ENCODE measurements at regions not wholly inside any gene's neighbourhood (a gene's known extent, or its start where the extent isn't known, plus 50 kb on each side); places are given as distances from the start of the nearest gene placed in this dataset.
"Not testable (repeated sequence)": the region's sequence is repeated elsewhere in the genome, so short reads cannot be mapped to it uniquely, and the experiment has no call there.

DNA sequence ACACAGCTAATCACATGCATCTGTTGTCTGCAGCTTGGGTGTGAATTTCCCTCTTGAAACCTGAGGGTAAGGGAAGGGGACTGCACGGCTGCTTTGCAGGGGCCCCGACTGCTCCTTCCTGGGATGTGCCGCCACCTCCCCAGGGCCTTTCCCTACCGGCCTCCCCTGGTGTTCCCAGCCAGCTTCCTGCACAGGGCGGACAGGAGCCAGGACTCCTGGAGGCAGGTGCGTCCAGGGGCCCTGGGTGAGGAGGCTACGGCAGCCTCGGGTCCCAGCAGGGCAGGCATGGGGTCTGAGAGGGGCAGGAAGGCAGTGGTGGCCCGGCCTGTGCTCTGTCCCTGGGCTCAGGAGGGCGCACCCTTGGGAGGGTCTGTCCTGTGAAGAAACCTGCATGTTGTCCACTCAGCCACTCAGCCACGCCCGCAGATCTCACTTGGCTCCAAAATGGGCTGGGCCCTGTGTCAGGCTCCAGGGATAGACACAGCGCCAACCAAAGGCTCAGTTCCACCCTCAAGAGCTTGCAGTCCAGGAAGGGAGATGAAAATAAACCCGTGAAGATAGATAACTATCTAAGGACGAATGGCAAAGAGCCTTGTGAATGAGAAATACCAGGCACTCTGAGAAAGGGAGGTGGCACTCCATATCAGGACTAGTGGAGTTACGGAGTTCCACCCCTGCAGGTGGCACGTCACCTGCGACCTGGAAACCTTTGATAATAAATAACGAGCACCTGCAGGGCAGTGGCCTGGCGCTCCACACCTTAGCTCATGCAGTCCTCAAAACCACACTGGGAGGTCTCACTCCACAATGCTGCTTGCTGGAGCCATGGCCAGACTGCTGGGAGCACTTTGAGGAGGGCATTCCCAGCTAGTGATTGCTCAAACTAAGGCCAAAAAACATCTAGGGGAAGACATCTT lies 427.4 kb downstream of the AACS start:
- no peak for DNase-seq (ENCODE audit: low read depth in 2 of 2)

DNA sequence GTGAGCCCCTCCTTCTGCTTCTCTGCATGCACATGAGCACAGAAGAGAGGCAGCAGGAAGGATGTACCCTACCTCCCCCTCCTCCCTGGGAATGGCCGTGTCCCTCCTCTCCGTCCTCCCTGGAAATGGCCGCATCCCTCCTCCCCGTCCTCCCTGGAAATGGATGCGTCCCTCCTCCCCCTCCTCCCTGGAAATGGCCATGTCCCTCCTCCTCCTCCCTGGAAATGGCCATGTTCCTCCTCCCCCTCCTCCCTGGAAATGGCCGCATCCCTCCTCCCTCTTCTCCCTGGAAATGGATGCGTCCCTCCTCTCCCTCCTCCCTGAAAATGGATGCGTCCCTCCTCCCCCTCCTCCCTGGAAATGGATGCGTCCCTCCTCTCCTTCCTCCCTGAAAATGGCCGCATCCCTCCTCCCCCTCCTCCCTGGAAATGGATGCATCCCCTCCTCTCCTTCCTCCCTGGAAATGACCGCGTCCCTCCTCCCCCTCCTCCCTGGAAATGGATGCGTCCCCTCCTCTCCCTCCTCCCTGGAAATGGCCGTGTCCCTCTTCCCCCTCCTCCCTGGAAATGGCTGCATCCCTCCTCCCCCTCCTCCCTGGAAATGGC lies 428.6 kb downstream of the AACS start:
- no peak for DNase-seq (ENCODE audit: low read depth in 2 of 2)

DNA sequence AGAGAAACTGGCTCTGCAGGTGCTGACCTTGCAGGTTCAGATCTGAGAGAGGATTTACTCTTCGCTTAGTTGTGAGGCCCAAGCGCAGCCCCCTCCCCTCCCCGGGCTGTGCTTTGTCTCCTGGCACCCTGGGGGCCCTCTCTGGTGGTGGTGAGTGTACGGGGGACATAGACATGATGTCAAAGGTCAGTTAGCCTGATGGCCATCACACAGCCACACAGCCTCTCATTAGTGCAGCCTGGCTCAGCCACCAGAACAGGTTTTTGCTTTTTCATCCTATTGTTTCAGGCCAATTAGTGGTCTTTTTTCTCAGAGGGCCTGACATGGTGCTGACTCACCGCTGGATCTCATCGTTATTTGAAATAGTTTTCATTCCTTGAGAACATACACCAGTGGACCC lies 437.9 kb downstream of the AACS start:
- no peak for DNase-seq (ENCODE audit: low read depth in 2 of 2)

DNA sequence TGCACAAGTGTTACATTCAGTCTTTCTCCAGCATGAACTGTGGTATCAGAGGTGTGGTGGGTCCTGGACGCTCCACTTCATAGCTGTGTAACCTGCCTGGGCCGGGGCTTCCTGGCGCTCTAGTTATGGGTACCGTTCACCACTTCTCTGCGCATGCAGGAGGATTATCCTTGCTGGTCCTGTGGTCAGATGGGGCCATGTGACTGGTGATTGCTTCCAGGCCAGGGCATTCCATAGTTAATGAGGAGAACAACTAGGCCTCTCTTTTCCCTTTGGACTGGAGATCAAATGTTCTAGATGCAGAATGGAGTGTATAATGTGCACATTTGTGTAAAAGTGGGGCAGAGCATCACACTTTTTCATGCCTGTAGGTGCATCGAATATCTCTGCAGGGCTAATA lies 444.0 kb downstream of the AACS start:
- DNase-seq (ENCODE audit: low read depth in 2 of 2): no peak

DNA sequence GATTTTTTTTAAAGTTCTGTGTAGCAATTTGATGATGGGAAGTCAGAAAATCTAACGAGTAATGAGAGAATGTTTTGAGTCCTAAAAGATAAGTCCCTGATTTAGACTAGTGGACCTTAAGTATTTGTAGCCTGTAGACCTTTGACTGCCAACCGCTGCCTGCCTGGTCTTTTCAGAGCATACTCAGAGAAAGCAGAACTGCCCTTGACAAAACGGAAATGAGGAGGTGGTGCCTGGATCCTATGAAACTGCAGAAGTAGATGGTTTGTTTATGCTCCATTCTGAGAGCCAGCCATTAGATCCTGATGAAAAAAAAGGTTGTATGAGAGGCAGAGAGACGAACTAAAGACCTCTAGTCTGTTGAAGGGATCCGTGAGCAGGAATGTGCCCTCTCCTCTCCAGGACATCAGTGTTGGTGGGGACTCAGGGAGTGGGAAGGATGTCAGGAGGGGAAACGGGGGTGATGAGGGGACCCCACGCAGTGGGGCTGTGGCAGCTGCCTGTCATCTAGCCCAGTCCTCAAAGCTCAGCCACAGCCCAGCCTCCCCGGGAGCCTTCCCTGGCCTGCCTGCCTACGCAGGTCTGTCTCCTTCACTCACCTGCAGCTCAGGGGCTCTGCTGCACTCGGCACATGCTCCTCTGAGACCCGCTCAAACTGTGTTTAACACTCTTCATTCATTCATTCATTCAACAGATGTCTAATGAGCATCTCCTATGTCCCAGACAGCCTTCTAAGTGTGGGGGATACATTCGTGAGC lies 447.5 kb downstream of the AACS start:
- no peak for DNase-seq (ENCODE audit: low read depth in 2 of 2)

DNA sequence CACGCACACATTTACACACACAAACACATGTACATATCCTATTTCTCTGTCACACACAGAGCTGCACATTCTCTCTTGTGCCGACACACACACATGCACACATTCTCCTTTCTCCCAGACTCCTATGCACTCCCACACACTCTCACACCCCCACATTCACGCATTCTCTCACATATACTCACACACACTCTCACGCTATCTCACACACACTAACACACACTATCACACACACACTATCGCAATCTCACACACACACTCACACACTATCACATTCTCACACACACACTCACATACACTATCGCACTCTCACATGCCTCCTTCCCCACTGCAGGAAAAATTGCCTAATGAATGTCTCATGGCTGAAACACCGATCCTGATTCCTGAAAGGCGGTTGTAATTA lies 450.7 kb downstream of the AACS start:
- DNase-seq (ENCODE audit: low read depth in 2 of 2): no peak

DNA sequence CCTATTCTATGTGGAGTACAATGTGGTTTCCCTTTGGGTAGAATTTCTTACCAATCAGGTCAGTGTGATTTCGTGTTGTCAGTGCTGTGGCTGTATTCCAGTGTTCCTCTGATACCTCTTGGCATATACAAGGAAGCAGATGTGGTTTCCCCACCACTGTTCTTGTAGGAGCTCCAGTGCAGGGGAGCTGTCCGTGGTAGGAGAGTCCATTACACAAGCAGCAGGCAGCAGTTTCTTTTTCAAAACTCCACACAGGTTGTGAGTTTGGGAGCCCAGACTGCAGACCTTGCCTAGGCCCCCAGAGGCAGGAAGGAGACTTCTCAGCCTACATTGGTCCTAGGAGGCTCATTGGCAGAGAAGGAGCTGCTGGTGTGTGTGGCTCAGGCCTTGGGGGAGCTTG lies 452.8 kb downstream of the AACS start:
- no peak for DNase-seq (ENCODE audit: low read depth in 2 of 2)

DNA sequence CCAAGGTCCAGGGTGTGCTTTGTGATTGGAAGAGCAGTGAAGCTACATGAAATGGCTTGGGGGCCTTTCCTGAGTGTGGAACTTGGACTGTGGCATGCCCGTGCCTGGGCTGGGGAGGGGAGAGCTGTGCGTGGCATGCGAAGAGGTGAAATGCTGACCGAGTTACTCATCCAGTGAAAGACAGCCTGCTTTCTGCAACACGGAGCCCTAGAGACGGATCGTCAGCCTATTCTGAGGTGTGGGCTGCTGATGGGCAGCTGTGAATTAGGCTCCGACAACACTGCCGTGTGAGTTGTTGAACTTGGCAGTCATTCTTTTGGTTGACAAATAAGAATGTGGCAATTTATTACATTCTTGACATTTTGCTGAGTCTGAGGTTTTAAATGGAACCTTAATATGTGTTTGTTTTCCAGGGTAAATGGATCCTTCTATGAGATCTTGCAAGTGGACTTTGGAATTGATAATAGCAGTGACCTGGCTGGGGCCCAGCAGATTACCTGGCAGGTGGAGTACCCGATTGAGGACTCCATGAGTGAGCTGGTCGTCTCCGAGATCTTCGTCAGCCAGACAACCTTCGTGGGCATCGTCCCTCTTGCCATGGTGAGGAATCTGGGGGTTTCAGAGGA lies 453.9 kb downstream of the AACS start:
- DNase-seq (ENCODE audit: low read depth in 2 of 2): no peak

DNA sequence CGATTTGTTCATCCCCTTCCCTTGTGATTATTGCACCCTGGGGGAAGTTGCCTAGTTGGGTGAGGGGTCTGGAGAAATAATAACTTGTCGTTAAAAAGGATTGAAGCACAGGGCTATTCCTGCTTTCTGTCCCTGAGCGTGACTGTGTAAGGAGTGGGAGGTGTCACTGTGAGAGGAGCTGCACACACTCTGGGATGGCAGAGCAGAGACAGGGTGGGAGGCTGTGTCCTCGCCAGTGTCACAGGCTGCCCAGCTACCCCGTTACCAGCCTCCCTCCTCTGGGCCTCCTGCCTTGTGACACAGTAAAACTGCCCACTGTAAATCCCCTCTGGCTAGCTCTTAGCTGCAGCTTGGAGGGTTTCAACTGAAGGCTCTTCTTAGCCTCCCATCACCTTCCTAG lies 460.6 kb downstream of the AACS start:
- no peak for DNase-seq (ENCODE audit: low read depth in 2 of 2)

DNA sequence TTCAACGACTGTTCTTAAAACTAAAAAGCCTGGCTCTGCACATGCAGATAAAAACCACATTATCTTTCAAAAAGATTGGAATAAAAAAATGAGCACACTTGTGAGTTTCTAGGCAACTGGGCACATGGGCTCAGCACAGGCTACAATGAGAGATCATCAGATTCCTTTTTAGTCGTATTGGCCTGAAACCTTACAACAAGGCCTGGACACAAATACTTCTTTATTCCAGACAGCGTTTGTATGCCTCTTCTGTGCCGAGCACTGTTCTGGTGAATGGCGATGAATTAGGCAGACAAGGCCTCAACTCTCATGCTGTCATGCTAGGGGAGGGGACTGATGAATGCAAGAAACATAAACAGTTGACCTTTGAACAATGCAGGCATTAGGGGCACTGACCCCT lies 463.0 kb downstream of the AACS start:
- DNase-seq (ENCODE audit: low read depth in 2 of 2): no peak

DNA sequence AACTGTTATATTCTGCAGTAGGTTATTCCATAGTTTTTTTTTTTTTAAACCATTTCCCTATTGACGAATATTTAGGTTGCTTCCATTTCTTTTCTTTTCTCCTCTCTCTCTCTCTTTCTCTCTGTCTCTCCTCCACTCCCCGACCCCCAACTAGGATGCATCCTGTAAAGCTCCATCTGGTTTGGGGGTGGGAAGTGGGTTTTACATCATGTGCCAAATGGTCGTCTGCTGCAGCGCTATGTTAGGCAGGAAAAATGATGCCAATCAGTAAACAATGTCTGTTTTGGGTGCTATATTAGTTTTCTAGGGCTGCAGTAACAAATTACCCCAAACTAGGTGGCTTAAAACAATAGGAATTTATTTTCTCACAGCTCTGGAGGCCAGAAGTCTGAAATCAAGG lies 465.0 kb downstream of the AACS start:
- DNase-seq (ENCODE audit: low read depth in 2 of 2): no peak

DNA sequence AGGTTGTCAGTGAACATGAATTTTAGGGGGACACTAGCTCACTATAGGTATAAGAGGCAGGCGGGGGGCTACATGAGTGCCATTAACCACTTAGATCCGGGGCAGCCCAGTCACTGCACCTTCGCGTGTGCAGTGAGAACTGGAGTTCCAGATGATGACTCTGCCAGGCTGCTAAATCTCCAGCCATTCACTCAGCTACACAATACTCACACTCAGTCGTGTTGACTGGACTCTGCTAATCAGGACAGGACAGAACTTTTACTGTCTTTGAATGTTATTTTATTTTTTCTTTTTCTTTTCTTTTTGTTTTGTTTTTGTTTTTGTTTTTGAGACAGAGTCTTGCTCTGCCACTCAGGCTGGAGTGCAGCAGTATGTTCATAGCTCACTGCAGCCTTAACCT lies 465.6 kb downstream of the AACS start:
- no peak for DNase-seq (ENCODE audit: low read depth in 2 of 2)

DNA sequence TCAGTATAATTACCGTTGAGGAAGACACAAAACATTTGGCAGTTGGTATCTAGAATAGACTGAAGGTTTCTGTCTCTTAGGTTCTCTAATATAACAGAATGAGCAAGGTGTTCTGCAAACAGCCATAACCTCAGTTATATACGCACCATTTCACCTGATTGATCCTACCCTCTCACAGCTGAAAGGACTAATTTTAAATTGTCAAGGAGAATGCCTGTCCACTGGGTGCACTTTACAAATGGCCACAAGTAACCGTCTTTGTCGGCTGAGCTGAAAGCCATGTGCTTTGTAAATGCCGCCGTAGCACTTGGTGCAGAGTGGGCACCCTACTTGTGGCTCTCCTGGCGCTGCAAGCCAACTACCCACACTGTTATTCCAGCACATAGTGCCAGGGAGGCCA lies 466.3 kb downstream of the AACS start:
- DNase-seq (ENCODE audit: low read depth in 2 of 2): no peak

DNA sequence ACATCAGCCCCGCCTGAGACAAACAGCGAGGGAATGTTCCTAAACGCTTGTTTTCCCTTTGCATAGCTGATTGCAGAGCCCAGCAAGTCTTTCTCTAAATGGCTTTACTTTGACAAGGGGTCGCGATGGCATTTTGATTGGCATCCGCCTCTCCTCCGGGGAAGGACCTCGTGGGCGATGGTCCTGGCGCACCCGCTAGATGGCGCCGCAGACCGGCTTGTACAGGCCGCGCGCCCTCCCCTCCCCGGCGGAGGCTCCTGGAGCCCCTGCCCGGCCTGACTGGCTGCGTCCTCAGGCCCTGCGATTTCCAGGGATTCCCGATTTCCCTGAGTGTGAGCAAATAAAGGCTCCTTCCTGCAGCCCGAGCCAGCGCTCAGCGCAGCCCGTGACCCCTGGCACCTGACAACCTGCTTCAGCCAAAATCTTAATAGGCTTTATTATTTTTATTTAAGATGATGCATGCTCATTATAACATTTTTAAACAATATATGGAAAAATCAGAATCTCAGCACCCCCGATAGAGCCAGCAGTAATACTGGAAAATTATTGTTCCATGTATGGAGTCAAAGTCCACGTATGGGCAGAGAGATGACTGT lies 468.3 kb downstream of the AACS start:
- peak; percentile 9 to 19 for DNase-seq (ENCODE audit: low read depth in 2 of 2)

DNA sequence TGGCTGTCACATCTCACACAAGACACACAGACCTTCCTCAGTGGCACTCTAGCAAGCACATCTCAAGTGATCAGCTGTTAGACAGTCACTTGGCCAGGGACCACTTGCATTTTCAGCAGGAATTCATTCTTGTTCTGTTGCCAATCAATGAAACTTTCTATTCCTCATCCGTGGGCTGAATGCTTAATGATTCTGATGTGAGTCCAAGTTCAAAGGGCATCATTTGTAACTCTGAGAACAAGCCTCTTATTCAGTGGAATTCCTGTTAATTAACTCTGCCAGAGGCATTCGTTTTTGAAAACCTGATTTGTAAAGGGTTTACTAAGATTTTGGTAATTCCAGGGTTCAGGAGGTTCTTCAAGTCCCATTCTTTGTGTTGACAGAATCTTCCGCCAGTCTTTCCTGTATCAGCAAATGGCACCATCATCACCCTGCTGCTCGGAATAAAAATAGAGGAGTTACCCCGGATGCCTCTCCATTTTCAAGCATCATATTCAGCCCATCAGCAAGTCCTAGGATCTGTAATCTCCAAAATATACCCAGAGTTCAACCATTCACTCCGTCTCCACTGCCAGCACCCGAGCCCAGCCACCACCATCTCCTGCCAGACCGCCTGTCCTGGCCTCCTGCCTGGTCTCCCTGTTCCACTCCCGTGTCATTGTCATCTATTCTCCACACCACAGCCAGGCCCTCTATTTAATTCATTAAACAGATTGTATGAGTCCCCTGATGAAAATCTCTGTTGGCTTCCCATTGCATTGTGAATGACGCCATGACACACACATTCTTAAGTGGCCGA lies 473.4 kb downstream of the AACS start:
- DNase-seq (ENCODE audit: low read depth in 2 of 2): no peak

DNA sequence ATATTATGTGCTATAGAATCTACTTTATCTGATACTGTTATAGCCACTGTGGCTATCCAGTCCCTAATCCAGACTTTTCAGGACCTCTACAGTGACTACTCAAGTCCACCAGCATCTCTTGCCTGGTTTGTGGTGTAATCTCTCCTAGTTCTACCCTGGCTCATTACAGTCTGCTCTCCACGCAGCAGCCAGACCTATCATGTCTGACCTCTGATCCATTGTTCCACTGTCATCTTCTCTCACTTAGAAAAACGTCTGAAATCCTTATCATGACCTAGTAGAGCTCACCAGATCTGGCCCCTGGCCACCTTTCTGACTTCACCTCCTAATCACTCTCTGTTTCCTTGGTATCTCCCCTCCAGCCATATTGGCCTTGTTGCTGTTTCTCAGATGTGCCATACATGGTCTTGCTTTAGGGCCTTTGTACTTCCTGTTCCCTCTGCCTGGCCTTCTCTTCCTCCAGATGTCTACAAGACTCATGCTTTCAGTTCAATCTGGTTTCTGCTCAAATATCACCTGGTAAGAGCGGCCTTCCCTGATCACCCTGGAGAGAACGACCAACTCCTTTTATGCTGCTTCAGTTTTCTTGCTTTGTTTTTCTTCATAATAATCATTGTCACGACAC lies 475.5 kb downstream of the AACS start:
- no peak for DNase-seq (ENCODE audit: low read depth in 2 of 2)

DNA sequence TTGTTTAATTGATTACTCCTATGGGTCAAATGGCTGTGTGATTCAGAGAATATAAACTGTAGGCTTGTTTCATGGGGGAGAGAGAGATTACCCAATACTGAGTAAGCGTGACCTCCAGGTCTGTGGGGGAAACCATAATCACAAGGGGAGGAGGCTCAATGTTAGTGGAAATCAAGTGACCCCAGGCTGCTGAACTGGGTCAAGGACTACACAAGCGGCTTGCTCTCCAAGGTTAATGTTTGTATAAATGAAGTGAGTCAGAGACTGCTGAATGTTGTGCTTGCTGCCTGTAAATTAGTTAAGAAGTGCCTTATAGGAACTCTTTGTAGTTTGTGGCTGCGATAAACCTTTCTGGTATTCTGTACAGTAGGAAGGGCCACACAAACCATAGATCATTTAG lies 479.7 kb downstream of the AACS start:
- DNase-seq (ENCODE audit: low read depth in 2 of 2): no peak

DNA sequence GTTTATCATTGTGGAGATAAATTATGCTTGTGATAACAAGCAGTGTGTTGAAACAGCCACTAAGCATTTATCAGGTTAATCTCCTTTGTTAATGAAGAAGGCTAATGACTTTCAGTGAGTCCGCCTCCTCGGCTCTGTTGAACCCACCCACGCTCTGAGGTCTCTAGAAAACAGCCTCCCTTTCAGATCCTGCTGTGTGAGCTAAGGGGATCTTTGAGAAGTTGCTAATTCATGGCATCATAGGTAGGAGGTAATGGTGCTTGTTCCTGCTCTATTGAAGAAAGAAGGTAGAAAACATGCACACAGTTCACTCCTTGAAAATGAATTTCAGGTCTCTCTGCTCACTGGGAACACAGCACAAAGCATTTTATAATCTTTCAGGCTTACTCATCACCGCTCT lies 483.9 kb downstream of the AACS start:
- DNase-seq (ENCODE audit: low read depth in 2 of 2): no peak

DNA sequence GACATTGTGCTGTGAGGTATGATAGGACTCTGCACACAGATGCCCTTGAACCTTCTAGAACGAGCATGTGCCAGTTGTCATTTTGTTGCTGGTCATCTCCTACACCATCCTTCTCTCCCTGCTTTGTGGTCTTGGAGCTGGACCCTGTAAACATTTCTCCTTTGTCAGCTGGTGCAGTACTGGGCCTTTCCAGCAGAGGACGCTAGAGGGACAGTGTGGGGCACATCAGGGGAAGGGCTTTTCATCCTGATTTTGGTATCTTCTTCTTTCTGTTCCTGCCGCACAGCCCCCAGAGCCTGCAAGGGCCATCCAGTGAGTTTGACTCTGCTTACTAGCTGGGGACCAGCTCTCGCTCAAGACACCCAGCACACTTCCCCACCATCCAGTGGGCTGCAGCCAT lies 484.6 kb downstream of the AACS start:
- no peak for DNase-seq (ENCODE audit: low read depth in 2 of 2)

DNA sequence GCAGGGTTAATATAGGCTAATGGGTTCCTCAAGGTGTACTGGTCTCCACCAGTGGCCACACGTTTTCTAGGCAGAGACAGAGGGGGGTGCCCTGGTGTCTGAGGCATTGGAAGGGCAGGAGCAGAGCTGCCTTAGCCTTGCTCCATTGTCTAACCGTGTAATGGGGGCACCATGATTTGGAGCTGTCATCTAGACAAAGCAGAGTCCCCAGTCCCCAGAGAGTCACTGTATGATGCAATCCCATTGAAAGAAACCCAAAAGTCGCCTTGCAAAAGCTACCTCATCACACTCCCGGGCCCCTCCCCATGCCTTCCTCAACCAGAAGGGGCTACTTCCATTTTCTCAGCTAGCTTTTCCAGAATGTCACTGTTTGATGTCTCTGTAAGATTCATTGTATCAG lies 487.1 kb downstream of the AACS start:
- DNase-seq (ENCODE audit: low read depth in 2 of 2): no peak

DNA sequence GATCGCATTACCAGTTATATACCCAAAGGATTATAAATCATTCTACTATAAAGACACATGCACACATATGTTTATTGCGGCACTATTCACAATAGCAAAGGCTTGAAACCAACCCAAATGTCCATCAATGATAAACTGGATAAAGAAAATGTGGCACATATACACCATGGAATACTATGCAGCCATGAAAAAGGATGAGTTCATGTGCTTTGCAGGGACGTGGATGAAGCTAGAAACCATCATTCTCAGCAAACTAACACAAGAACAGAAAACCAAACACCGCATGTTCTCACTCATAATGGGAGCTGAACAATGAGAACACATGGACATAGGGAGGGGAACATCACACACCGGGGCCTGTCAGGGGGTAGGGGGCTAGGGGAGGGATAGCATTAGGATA lies 495.8 kb downstream of the AACS start:
- DNase-seq (ENCODE audit: low read depth in 2 of 2): not testable (repeated sequence)

Measured in stimulated activated CD8-positive, alpha-beta memory T cell treated with anti-CD3 and anti-CD28 coated beads, Interleukin-2, amount 100 ng/mL, for 48 hours (primary cell).